HG03066 (cell line): ENCODE measurements at regions not wholly inside any gene's neighbourhood (a gene's known extent, or its start where the extent isn't known, plus 50 kb on each side); places are given as distances from the start of the nearest gene placed in this dataset.
"Not testable (repeated sequence)": the region's sequence is repeated elsewhere in the genome, so short reads cannot be mapped to it uniquely, and the experiment has no call there.

Experiments
- ATAC-seq: cut with Tn5 transposase; IDR thresholded peaks from one replicate; pipeline ENCODE4 v1.9.1; 2021; ENCODE audit warnings: low read depth; ENCODE audit not compliant: unreplicated experiment

DNA sequence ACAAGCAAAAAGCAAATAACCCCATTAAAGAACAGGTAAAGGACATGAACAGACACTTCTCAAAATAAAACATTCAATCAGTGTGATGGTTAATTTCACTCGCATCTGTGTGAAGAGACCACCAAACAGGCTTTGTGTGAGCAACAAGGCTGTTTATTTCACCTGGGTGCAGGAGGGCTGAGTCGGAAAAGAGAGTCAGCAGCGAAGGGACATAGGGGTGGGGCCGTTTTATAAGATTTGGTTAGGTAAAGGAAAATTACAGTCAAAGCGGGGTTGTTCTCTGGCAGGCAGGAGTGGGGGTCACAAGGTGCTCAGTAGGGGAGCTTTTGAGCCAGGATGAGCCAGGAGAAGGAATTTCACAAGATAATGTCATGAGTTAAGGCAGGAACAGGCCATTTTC lies 429.5 kb upstream of the ZNF804A start:
- ATAC-seq = not testable (repeated sequence)

DNA sequence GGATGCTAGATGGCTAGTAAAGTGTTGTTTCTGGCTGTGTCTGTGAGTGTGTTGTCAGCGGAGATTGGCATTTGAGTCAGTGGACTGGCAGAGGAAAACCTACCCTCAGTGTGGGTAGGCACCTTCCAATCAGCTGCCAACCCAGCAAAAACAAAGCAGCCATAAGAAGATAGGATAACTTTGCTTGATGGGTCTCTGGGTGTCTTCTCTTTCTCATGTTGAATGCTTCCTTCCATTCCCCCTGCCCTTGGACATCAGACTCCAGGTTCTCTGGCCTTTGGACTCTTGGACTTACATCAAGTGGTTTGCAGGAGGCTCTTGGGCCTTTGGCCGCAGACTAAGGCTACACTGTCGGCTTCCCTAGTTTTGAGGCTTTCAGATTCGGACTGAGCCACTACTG lies 429.0 kb upstream of the ZNF804A start:
- no peak for ATAC-seq

DNA sequence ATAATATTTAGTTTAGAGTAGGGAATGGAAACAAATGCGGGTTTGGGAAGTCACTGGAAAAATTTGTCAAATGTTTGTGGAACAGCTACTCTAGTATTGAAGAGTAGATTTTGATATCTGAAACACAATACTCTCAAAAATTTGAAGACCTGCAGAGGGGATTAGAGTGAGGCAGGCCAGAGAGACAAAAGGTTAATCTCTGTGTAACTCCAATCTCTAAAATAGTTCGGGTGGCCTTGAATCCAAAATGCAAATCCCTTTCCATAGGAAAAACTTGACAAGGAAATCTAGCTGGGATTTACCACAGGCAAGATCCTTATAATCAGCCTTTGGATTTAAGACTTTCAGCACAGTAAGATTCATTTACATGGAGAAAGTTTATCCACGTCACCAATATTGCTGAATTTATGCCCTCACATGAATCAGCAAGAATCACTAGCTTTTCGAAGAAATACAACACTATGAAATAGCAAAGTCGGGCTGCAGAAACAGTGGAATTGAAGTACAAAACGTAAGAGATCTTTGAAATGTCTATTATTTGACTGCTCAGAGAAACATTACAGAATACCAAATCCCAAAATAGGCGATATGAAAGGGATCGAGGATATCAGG lies 423.7 kb upstream of the ZNF804A start:
- no peak for ATAC-seq

DNA sequence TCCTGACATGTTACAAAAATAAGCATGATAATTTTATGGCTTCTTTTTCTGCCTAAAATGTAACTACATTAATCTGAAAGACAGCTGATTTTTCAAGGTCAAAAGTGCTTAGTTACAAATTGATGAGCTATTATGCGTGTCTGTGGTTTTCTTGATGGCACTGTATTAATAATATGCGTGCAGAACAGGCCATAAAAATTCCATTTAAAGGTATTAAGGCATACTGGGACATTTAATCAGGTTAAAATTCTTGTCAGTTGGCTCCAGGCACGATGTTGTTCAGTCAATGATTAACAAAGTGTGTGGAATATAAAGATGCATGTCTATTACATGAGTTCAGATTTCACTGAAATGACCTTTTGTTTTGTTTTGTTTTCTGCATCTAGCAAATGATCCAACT lies 420.1 kb upstream of the ZNF804A start:
- ATAC-seq = no peak

- ATAC-seq = no peak
These were observed 411.9 kb upstream of the ZNF804A start for GRCh38 chr2:184186436-184186835.

- ATAC-seq = no peak
These were observed 410.8 kb upstream of the ZNF804A start for GRCh38 chr2:184187421-184187971.

- ATAC-seq = no peak
These were observed 407.6 kb upstream of the ZNF804A start for GRCh38 chr2:184190725-184191124.

GRCh38 chr2:184192649-184193048 lies 405.7 kb upstream of the ZNF804A start:
- ATAC-seq = no peak

DNA sequence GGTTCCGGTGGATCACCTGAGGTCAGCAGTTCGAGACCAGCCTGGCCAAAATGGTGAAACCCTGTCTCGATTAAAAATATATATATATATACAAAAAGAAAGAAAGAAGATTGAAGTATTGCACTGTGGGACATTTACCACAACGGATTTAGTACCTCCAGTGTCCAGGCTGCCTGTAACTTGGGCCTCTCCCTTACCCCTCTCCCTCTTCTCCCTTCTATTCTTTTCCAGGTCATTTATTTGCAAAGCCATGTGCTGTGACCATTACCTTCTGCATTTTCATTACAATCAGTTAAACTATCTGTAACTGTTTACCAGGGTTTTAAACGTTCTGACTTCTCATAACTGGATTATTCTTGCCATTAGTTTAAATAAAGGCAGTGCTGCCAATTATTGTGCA lies 400.9 kb upstream of the ZNF804A start:
- ATAC-seq = no peak

GRCh38 chr2:184198791-184199190 lies 399.5 kb upstream of the ZNF804A start:
- not testable (repeated sequence) for ATAC-seq

GRCh38 chr2:184199274-184199673 lies 399.1 kb upstream of the ZNF804A start:
- no peak for ATAC-seq

- no peak for ATAC-seq
These were observed 397.1 kb upstream of the ZNF804A start for GRCh38 chr2:184201246-184201645.

DNA sequence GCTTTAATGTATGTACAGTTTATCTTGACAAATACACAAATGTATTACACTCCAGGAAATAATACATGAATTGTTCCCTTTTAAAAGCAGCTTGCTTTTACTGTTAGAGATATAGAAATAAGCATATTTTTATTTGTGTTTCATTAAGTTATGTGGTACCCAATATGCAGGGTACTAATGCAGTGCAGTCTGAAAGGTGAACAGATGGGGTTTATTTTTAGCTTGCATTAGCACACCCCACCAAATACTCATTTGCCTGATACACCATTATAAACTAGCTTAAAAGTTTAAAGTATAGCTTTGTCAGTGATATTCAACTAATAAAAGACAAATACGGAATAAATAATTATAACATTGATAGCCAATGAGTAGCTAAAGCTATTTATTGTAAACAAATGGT lies 394.7 kb upstream of the ZNF804A start:
- ATAC-seq = no peak

DNA sequence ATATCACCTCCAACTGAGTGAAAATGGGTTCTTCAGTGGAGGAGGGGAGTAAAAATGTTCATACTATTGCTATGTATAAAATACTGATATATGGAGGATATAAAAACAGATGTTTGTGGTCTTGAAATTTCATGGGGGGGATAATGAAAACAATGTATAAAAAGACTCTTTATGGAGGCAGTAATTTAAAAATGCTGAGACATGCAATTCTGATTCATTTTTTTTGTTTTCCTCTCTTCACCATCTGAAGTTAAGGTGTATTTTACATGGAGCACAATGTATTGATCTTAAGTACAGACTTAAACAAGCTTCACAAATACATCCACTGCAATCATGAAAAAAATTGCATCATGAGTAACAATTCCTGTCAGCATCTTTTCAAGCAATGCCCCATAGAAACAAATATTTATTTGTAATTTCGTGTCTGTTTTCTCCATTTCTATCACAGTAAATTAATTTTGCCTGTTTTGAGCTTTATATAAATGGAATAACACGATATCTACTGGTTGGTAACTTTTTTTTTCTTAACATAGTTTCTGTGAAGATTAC lies 393.2 kb upstream of the ZNF804A start:
- ATAC-seq = no peak

DNA sequence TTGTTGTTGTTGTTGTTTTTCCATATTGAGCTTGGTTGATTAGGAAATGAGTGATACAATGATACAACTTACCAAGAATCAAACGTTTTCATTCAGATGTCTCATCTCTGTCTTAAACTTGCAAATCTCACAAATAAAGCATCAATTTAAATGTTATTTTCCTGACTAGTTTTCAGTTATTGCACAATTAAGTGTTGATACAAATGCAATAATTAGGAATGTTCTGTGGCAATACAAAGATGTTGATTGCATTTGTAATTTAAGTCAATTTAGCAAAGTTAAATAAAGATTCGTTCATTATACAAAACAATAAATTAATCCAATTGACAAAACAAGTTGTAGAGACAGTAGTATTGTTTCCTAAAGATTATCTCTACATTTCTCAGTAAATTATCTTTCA lies 392.3 kb upstream of the ZNF804A start:
- ATAC-seq = no peak

GRCh38 chr2:184210329-184210728 lies 388.0 kb upstream of the ZNF804A start:
- no peak for ATAC-seq

DNA sequence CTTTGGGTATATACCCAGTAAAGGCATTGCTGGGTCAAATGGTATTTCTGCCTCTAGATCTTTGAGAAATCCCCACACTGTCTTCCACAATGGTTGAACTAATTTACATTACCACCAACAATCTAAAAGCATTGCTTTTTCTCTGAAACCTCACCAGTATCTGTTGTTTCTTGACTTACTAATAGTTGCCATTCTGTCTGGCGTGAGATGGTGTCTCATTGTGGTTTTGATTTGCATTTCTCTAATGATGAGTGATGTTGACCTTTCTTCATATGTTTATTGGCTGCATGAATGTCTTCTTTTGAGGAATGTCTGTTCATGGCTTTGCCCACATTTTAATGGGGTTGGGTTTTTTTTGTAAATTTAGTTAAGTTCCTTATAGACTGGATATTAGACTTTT lies 382.6 kb upstream of the ZNF804A start:
- no peak for ATAC-seq

DNA sequence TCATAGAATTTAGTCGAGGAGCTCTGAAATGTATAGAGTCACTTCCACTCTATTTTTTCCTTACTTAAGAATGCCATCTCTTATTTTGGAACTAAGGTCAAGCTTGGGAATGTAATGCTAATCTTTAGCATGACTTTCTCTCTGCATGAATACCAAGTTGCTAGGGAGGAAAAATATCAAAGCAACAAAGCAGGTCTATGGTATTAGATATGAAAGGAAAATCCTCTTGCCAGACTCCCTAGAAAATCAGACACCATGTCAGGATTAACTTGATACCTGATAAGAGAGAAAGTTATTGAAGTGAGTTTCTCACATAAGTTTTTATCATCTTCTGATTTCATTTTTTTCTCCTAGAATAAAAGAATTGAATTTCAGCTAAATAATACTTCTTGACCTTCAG lies 341.7 kb upstream of the ZNF804A start:
- ATAC-seq = no peak

DNA sequence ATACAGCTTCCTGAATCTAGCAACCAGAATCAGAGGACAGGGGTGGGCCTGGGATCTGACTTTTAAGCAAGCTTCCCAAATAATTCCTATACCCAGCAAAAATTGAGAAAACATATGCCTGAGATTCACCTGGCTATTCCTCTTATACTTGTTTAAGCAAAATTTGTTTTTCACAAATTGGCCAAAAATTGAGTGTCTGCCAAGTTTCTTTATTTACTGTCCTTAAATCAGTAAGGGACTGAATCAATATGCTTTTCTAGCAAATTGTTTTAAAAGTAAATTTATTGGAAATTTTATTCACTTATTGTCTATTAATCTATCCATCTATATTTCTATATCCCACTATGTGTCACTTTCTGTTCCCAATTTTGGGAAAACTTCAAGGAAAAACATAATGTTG lies 337.0 kb upstream of the ZNF804A start:
- no peak for ATAC-seq

DNA sequence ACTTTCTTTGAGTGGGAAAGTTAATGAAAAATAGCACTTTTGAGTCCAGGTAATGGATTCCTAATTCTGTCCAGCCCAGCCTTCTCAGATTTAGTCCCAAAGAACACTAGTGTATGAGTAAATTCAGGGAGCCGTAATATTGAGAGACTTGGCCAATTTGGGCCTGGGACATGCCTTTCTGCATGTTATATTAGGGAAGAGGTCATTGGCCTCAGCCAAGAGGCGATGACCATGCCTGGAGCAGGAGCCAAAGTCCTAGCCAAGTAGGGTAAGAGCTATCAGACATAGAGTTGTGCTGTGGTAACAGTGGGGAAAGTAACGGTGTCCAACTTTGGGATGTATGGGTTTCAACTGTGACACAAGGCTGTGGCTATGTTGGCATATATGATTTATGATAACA lies 336.5 kb upstream of the ZNF804A start:
- ATAC-seq = no peak

- ATAC-seq = no peak
These were observed 329.3 kb upstream of the ZNF804A start for GRCh38 chr2:184268900-184269477.

GRCh38 chr2:184270660-184271059 lies 327.7 kb upstream of the ZNF804A start:
- ATAC-seq = no peak
